WTC11 (cell line): ENCODE measurements at regions not wholly inside any gene's neighbourhood (a gene's known extent, or its start where the extent isn't known, plus 50 kb on each side); places are given as distances from the start of the nearest gene placed in this dataset.

Experiments
- ATAC-seq: fragments of 200-7000 bp; cut with Tn5 transposase; 2 replicates; pipeline ENCODE4 v1.10.0; 2021; ENCODE audit warnings: mild to moderate bottlenecking, moderate library complexity
- CTCF ChIA-PET: fragments of 300-600 bp; sonication (Branson Sonifier 250); formaldehyde crosslinking; loops from one replicate; lab custom pipeline; 2021; ENCODE audit warnings: antibody characterized with exemption; lab: Charles Lee
- POLR2A ChIA-PET: fragments of 350-600 bp; sonication (Branson Sonifier 250); formaldehyde crosslinking; loops from one replicate; lab custom pipeline; 2021; ENCODE audit warnings: antibody characterized with exemption; lab: Charles Lee
- DNase-seq: peaks from one replicate; pipeline ENCODE4 v3.0.0; 2021; ENCODE audit warnings: low spot score
- H3K27ac Mint-ChIP-seq: 2 replicates; pipeline ENCODE4 v1.8.0; 2021; ENCODE audit warnings: mixed read lengths
- H3K27me3 Mint-ChIP-seq: 2 replicates; pipeline ENCODE4 v1.8.0; 2021; ENCODE audit warnings: low read depth, mild to moderate bottlenecking, moderate library complexity, mixed read lengths
- H3K36me3 Mint-ChIP-seq: 2 replicates; pipeline ENCODE4 v1.8.0; 2021; ENCODE audit warnings: mixed read lengths
- H3K4me1 Mint-ChIP-seq: 2 replicates; pipeline ENCODE4 v1.8.0; 2022; ENCODE audit warnings: mixed read lengths
- H3K4me3 Mint-ChIP-seq: 2 replicates; pipeline ENCODE4 v1.8.0; 2021; ENCODE audit warnings: mild to moderate bottlenecking, moderate library complexity, mixed read lengths
- H3K9me3 Mint-ChIP-seq: 2 replicates; pipeline ENCODE4 v1.8.0; 2021; ENCODE audit warnings: mixed read lengths
- AFF4 ChIP-seq: sonication (generic); formaldehyde crosslinking; IDR thresholded peaks from 2 replicates; pipeline ENCODE4 v1.8.1; 2023; ENCODE audit warnings: mild to moderate bottlenecking, missing genetic modification reagents, borderline replicate concordance
- ETV6 ChIP-seq: sonication (generic); formaldehyde crosslinking; IDR thresholded peaks from 2 replicates; pipeline ENCODE4 v1.8.1; 2022; ENCODE audit warnings: mild to moderate bottlenecking, missing genetic modification reagents
- FOXJ3 ChIP-seq: sonication (generic); formaldehyde crosslinking; IDR thresholded peaks from 2 replicates; pipeline ENCODE4 v1.9.0; 2021; ENCODE audit warnings: missing genetic modification reagents, mild to moderate bottlenecking, borderline replicate concordance
- GABPB1 ChIP-seq: sonication (generic); formaldehyde crosslinking; IDR thresholded peaks from 2 replicates; pipeline ENCODE4 v1.8.1; 2023; ENCODE audit warnings: mild to moderate bottlenecking, missing genetic modification reagents
- HMGA2 ChIP-seq: fragments of 250-450 bp; sonication (Bioruptor Pico); IDR thresholded peaks from 2 replicates; pipeline ENCODE4 v1.4.0; 2021; ENCODE audit warnings: mild to moderate bottlenecking, moderate library complexity
- KAT7 ChIP-seq: sonication (generic); formaldehyde crosslinking; IDR thresholded peaks from 2 replicates; pipeline ENCODE4 v1.8.1; 2023; ENCODE audit warnings: missing genetic modification reagents, mild to moderate bottlenecking, borderline replicate concordance
- MLX ChIP-seq: sonication (generic); formaldehyde crosslinking; IDR thresholded peaks from 2 replicates; pipeline ENCODE4 v1.8.1; 2023; ENCODE audit warnings: mild to moderate bottlenecking, missing genetic modification reagents, moderate library complexity
- NFYB ChIP-seq: sonication (generic); formaldehyde crosslinking; conservative IDR thresholded peaks from 2 replicates; pipeline ENCODE4 v1.8.0; 2022; ENCODE audit warnings: low read depth, missing genetic modification reagents
- NR1H2 ChIP-seq: sonication (generic); formaldehyde crosslinking; IDR thresholded peaks from 2 replicates; pipeline ENCODE4 v1.9.0; 2021; ENCODE audit warnings: mild to moderate bottlenecking, moderate library complexity, missing genetic modification reagents
- OVOL2 ChIP-seq: fragments of 250-450 bp; sonication (Bioruptor Pico); IDR thresholded peaks from 2 replicates; pipeline ENCODE4 v1.9.0; 2021; ENCODE audit warnings: mild to moderate bottlenecking, borderline replicate concordance
- PRRX2 ChIP-seq: fragments of 250-450 bp; sonication (Bioruptor Pico); IDR thresholded peaks from 2 replicates; pipeline ENCODE4 v1.8.0; 2021; ENCODE audit warnings: mild to moderate bottlenecking
- TCF7 ChIP-seq: sonication (generic); formaldehyde crosslinking; IDR thresholded peaks from 2 replicates; pipeline ENCODE4 v1.8.0; 2022; ENCODE audit warnings: mild to moderate bottlenecking, low read depth, missing genetic modification reagents, moderate library complexity
- TEAD1 ChIP-seq: sonication (generic); formaldehyde crosslinking; IDR thresholded peaks from 2 replicates; pipeline ENCODE4 v1.8.0; 2022; ENCODE audit warnings: mild to moderate bottlenecking, missing genetic modification reagents
- TEAD4 ChIP-seq: sonication (generic); formaldehyde crosslinking; IDR thresholded peaks from 2 replicates; pipeline ENCODE4 v1.8.0; 2022; ENCODE audit warnings: mild to moderate bottlenecking, missing genetic modification reagents
- TP53 ChIP-seq: sonication (generic); formaldehyde crosslinking; IDR thresholded peaks from 2 replicates; pipeline ENCODE4 v1.8.1; 2023; ENCODE audit warnings: mild to moderate bottlenecking, missing genetic modification reagents
- USF2 ChIP-seq: sonication (generic); formaldehyde crosslinking; IDR thresholded peaks from 2 replicates; pipeline ENCODE4 v1.8.1; 2023; ENCODE audit warnings: mild to moderate bottlenecking, missing genetic modification reagents, moderate library complexity
- ZNF263 ChIP-seq: sonication (generic); formaldehyde crosslinking; IDR thresholded peaks from 2 replicates; pipeline ENCODE4 v1.8.1; 2022; ENCODE audit warnings: low read depth, mild to moderate bottlenecking, moderate library complexity, missing genetic modification reagents
- ZNF671 ChIP-seq: fragments of 250-450 bp; sonication (Bioruptor Pico); IDR thresholded peaks from 2 replicates; pipeline ENCODE4 v1.8.0; 2021; ENCODE audit warnings: mild to moderate bottlenecking
- TF ChIP-seq, protein P1 (sequence below): fragments of 250-450 bp; sonication (Bioruptor Pico); IDR thresholded peaks from 2 replicates; pipeline ENCODE4 v1.9.0; 2021; ENCODE audit warnings: mild to moderate bottlenecking
- TF ChIP-seq, protein P2 (sequence below): sonication (generic); formaldehyde crosslinking; IDR thresholded peaks from 2 replicates; pipeline ENCODE4 v1.8.0; 2023; ENCODE audit warnings: mild to moderate bottlenecking, missing genetic modification reagents
- TF ChIP-seq, protein P3 (sequence below): sonication (generic); formaldehyde crosslinking; IDR thresholded peaks from 2 replicates; pipeline ENCODE4 v1.8.0; 2022; ENCODE audit warnings: mild to moderate bottlenecking, missing genetic modification reagents
- TF ChIP-seq, protein P4 (sequence below): sonication (generic); formaldehyde crosslinking; IDR thresholded peaks from 2 replicates; pipeline ENCODE4 v1.8.1; 2022; ENCODE audit warnings: low read depth, mild to moderate bottlenecking, moderate library complexity, missing genetic modification reagents, borderline replicate concordance
- TF ChIP-seq, protein P5 (sequence below): sonication (generic); formaldehyde crosslinking; IDR thresholded peaks from 2 replicates; pipeline ENCODE4 v1.8.1; 2022; ENCODE audit warnings: mild to moderate bottlenecking, missing genetic modification reagents, moderate library complexity, borderline replicate concordance

GRCh38 chr1:87215592-87215991 is 113.1 kb upstream of the LMO4 start:
- ATAC-seq, result no peak

DNA sequence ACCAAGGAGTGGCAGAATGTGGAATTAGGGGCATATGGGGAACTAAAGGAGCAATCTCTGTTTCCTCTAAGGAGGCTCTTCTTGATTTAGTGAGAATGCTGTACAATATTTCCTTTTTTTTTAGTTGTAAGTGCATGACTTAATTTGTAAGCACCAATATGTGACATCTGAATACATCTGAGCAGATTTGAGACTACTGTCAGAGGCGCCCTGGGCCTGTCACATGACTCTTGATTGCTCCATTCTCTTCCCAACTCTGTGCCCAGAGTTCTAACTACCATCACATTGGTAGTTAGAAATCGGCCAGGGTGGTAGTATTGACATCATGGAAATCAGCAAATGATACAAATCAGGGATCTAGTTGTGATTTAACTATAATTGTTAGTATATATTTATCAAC is 110.1 kb upstream of the LMO4 start:
- H3K27ac Mint-ChIP-seq, result no peak overlapping the region
- H3K9me3 Mint-ChIP-seq, result peaks cover 32% of the 10 kb centered on the region
- no peak overlapping the region for H3K4me3 Mint-ChIP-seq
- DNase-seq, result no peak
- no peaks in the 10 kb centered on the region for H3K27me3 Mint-ChIP-seq
- H3K4me1 Mint-ChIP-seq, result no peaks in the 10 kb centered on the region
- POLR2A ChIA-PET, result no interaction called here
- H3K36me3 Mint-ChIP-seq, result peaks cover 17% of the 10 kb centered on the region
- CTCF ChIA-PET, result no interaction called here
- ATAC-seq, result no peak
- TF ChIP-seq, protein P1, sequence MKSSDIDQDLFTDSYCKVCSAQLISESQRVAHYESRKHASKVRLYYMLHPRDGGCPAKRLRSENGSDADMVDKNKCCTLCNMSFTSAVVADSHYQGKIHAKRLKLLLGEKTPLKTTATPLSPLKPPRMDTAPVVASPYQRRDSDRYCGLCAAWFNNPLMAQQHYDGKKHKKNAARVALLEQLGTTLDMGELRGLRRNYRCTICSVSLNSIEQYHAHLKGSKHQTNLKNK (CRISPR knock-in tag), result no peak
- TF ChIP-seq OVOL2 (CRISPR knock-in tag) (no peak), PRRX2 (CRISPR knock-in tag) (no peak), USF2 (CRISPR knock-in tag) (no peak), NFYB (CRISPR knock-in tag) (no peak), TP53 (CRISPR knock-in tag) (no peak), MLX (CRISPR knock-in tag) (no peak), TEAD1 (CRISPR knock-in tag) (no peak), KAT7 (CRISPR knock-in tag) (no peak), TEAD4 (CRISPR knock-in tag) (no peak), AFF4 (CRISPR knock-in tag) (no peak)
- TF ChIP-seq, protein P2, sequence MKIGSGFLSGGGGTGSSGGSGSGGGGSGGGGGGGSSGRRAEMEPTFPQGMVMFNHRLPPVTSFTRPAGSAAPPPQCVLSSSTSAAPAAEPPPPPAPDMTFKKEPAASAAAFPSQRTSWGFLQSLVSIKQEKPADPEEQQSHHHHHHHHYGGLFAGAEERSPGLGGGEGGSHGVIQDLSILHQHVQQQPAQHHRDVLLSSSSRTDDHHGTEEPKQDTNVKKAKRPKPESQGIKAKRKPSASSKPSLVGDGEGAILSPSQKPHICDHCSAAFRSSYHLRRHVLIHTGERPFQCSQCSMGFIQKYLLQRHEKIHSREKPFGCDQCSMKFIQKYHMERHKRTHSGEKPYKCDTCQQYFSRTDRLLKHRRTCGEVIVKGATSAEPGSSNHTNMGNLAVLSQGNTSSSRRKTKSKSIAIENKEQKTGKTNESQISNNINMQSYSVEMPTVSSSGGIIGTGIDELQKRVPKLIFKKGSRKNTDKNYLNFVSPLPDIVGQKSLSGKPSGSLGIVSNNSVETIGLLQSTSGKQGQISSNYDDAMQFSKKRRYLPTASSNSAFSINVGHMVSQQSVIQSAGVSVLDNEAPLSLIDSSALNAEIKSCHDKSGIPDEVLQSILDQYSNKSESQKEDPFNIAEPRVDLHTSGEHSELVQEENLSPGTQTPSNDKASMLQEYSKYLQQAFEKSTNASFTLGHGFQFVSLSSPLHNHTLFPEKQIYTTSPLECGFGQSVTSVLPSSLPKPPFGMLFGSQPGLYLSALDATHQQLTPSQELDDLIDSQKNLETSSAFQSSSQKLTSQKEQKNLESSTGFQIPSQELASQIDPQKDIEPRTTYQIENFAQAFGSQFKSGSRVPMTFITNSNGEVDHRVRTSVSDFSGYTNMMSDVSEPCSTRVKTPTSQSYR (CRISPR knock-in tag), result no peak
- TF ChIP-seq, protein P3, sequence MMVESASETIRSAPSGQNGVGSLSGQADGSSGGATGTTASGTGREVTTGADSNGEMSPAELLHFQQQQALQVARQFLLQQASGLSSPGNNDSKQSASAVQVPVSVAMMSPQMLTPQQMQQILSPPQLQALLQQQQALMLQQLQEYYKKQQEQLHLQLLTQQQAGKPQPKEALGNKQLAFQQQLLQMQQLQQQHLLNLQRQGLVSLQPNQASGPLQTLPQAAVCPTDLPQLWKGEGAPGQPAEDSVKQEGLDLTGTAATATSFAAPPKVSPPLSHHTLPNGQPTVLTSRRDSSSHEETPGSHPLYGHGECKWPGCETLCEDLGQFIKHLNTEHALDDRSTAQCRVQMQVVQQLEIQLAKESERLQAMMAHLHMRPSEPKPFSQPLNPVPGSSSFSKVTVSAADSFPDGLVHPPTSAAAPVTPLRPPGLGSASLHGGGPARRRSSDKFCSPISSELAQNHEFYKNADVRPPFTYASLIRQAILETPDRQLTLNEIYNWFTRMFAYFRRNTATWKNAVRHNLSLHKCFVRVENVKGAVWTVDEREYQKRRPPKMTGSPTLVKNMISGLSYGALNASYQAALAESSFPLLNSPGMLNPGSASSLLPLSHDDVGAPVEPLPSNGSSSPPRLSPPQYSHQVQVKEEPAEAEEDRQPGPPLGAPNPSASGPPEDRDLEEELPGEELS (CRISPR knock-in tag), result no peak

More at GRCh38 chr1:87215592-87215991, 113.1 kb upstream of the LMO4 start:
- POLR2A ChIA-PET, result no interaction called here
- Mint-ChIP-seq H3K4me1 (no peaks in the 10 kb centered on the region), H3K27me3 (no peaks in the 10 kb centered on the region), H3K27ac (no peak overlapping the region), H3K9me3 (peaks cover 24% of the 10 kb centered on the region), H3K4me3 (no peak overlapping the region), H3K36me3 (peaks cover 15% of the 10 kb centered on the region)
- CTCF ChIA-PET, result no interaction called here
- no peak for TF ChIP-seq ETV6
- TF ChIP-seq, protein P4, sequence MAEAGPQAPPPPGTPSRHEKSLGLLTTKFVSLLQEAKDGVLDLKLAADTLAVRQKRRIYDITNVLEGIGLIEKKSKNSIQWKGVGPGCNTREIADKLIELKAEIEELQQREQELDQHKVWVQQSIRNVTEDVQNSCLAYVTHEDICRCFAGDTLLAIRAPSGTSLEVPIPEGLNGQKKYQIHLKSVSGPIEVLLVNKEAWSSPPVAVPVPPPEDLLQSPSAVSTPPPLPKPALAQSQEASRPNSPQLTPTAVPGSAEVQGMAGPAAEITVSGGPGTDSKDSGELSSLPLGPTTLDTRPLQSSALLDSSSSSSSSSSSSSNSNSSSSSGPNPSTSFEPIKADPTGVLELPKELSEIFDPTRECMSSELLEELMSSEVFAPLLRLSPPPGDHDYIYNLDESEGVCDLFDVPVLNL (CRISPR knock-in tag), result no peak
- no peak for TF ChIP-seq ZNF263
- TF ChIP-seq HMGA2 (CRISPR knock-in tag), result no peak
- no peak for TF ChIP-seq TEAD1 (CRISPR knock-in tag)
- no peak for TF ChIP-seq FOXJ3 (CRISPR knock-in tag)
- TF ChIP-seq NR1H2 (CRISPR knock-in tag), result no peak
- TF ChIP-seq TCF7 (CRISPR knock-in tag), result no peak
- TF ChIP-seq, protein P5, sequence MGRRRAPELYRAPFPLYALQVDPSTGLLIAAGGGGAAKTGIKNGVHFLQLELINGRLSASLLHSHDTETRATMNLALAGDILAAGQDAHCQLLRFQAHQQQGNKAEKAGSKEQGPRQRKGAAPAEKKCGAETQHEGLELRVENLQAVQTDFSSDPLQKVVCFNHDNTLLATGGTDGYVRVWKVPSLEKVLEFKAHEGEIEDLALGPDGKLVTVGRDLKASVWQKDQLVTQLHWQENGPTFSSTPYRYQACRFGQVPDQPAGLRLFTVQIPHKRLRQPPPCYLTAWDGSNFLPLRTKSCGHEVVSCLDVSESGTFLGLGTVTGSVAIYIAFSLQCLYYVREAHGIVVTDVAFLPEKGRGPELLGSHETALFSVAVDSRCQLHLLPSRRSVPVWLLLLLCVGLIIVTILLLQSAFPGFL, result no peak
- TF ChIP-seq ZNF671 (CRISPR knock-in tag), result no peak
- no peak for TF ChIP-seq GABPB1
- no peak for DNase-seq
